ENCODE measurements at regions not wholly inside any gene's neighbourhood (a gene's known extent, or its start where the extent isn't known, plus 50 kb on each side); places are given as distances from the start of the nearest gene placed in this dataset.

GRCh38 chr11:95705485-95706124 lies 84.0 kb downstream of the FAM76B start (continued):
- TF ChIP-seq RFX5 (IDR thresholded peaks at IDR 0.05; ENCODE audit: borderline replicate concordance, low read depth, low read length) (no peak), SIRT6 (IDR thresholded peaks at IDR 0.05; ENCODE audit: low read length) (no peak), BRCA1 (IDR thresholded peaks at IDR 0.05; ENCODE audit: low read depth, low read length) (no peak), KDM4A (IDR thresholded peaks at IDR 0.05; ENCODE audit: low read depth, low read length, severe bottlenecking) (no peak), POLR2A (IDR thresholded peaks at IDR 0.05; ENCODE audit: control extremely low read depth in 1 of 2, low read depth in 2 of 2, low read length in 2 of 2) (no peak), TAF1 (IDR thresholded peaks at IDR 0.05; ENCODE audit: low read depth, low read length) (no peak)
